ENCODE measurements at regions not wholly inside any gene's neighbourhood (a gene's known extent, or its start where the extent isn't known, plus 50 kb on each side); places are given as distances from the start of the nearest gene placed in this dataset.

GRCh38 chr12:20283482-20283881, 84.9 kb upstream of the PDE3A start:
- ChIA-PET RAD21 (ENCODE audit: low non-redundant PET in 1 of 2, low total read pairs in 2 of 2, uncharacterized antibody in 2 of 2, unreplicated experiment in 2 of 2) (no interaction called here), CTCF (interaction anchor here (0.6 kb wide), 1 partner anchor 18 kb away, joined by 3 read pairs; no protein-coding TSS in a partner anchor), POLR2A (no interaction called here)
- no TSS peak for BruUV-seq (replicated peaks)
- Histone ChIP-seq H3K4me1 (ENCODE audit: control insufficient read depth in 1 of 2, insufficient read depth in 2 of 2, low read length in 2 of 2) (no peaks in the 10 kb centered on the region), H2AFZ (ENCODE audit: low read depth, low read length, poor library complexity, severe bottlenecking) (no peak overlapping the region), H3K79me2 (ENCODE audit: insufficient read depth, low read length) (no peaks in the 10 kb centered on the region), H3K9ac (ENCODE audit: low read length) (no peak overlapping the region), H3K9me3 (ENCODE audit: control insufficient read depth in 1 of 2, insufficient read depth in 1 of 2, low read depth in 1 of 2, low read length in 2 of 2) (no peaks in the 10 kb centered on the region), H3K27ac (ENCODE audit: low read depth, low read length) (no peak overlapping the region), H4K20me1 (ENCODE audit: insufficient read depth) (no peaks in the 10 kb centered on the region), H3K4me3 (replicated peaks in 1 of 2; ENCODE audit: low read depth in 1 of 2, low read length in 2 of 2) (no peak overlapping the region), H3K36me3 (ENCODE audit: control insufficient read depth in 1 of 2, insufficient read depth in 2 of 2, low read length in 2 of 2) (no peaks in the 10 kb centered on the region), H3K27me3 (ENCODE audit: insufficient read depth, low read length) (no peaks in the 10 kb centered on the region), H3K9me2 (ENCODE audit: insufficient read depth) (no peaks in the 10 kb centered on the region), H3K4me2 (ENCODE audit: low read length) (no peak overlapping the region)
- intact Hi-C loops (cut with micrococcal nuclease) = no loop called here
- DNase-seq (ENCODE audit: low read depth, low spot score) = no peak
- no peak for ATAC-seq
- TF ChIP-seq YY1 (IDR thresholded peaks at IDR 0.05; ENCODE audit: extremely low read depth, insufficient replicate concordance, low read depth, low read length) = no peak
- no peak for TF ChIP-seq ZNF274 (IDR thresholded peaks at IDR 0.05; ENCODE audit: low read depth, low read length)
- TF ChIP-seq, protein P1, sequence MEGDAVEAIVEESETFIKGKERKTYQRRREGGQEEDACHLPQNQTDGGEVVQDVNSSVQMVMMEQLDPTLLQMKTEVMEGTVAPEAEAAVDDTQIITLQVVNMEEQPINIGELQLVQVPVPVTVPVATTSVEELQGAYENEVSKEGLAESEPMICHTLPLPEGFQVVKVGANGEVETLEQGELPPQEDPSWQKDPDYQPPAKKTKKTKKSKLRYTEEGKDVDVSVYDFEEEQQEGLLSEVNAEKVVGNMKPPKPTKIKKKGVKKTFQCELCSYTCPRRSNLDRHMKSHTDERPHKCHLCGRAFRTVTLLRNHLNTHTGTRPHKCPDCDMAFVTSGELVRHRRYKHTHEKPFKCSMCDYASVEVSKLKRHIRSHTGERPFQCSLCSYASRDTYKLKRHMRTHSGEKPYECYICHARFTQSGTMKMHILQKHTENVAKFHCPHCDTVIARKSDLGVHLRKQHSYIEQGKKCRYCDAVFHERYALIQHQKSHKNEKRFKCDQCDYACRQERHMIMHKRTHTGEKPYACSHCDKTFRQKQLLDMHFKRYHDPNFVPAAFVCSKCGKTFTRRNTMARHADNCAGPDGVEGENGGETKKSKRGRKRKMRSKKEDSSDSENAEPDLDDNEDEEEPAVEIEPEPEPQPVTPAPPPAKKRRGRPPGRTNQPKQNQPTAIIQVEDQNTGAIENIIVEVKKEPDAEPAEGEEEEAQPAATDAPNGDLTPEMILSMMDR (IDR thresholded peaks at IDR 0.05 in 2 of 3, conservative IDR thresholded peaks at IDR 0.05 in 1 of 3; ENCODE audit: borderline replicate concordance in 1 of 3, insufficient read depth in 1 of 3, low read depth in 2 of 3, low read length in 2 of 3) = no peak
- TF ChIP-seq EGR1 (IDR thresholded peaks at IDR 0.05; ENCODE audit: low read depth) = no peak
- no peak for TF ChIP-seq ATF3 (IDR thresholded peaks at IDR 0.05)
- TF ChIP-seq CBX3 (IDR thresholded peaks at IDR 0.05; ENCODE audit: low read depth) = no peak
- TF ChIP-seq MAX (IDR thresholded peaks at IDR 0.05) = no peak
- TF ChIP-seq FOSL1 (IDR thresholded peaks at IDR 0.05; ENCODE audit: low read depth) = no peak
- TF ChIP-seq, protein P2, sequence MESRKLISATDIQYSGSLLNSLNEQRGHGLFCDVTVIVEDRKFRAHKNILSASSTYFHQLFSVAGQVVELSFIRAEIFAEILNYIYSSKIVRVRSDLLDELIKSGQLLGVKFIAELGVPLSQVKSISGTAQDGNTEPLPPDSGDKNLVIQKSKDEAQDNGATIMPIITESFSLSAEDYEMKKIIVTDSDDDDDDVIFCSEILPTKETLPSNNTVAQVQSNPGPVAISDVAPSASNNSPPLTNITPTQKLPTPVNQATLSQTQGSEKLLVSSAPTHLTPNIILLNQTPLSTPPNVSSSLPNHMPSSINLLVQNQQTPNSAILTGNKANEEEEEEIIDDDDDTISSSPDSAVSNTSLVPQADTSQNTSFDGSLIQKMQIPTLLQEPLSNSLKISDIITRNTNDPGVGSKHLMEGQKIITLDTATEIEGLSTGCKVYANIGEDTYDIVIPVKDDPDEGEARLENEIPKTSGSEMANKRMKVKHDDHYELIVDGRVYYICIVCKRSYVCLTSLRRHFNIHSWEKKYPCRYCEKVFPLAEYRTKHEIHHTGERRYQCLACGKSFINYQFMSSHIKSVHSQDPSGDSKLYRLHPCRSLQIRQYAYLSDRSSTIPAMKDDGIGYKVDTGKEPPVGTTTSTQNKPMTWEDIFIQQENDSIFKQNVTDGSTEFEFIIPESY (IDR thresholded peaks at IDR 0.05; ENCODE audit: extremely low read depth, insufficient replicate concordance, low read length) = no peak
- no peak for TF ChIP-seq EZH2phosphoT487 (IDR thresholded peaks at IDR 0.05; ENCODE audit: borderline replicate concordance)
- no peak for TF ChIP-seq POLR2A (IDR thresholded peaks at IDR 0.05; ENCODE audit: borderline replicate concordance, extremely low read depth, insufficient read depth, insufficient read length)
- no peak for TF ChIP-seq SRF (IDR thresholded peaks at IDR 0.05; ENCODE audit: low read depth)
- TF ChIP-seq REST (IDR thresholded peaks at IDR 0.05; ENCODE audit: low read depth) = no peak
- no peak for TF ChIP-seq CEBPB (IDR thresholded peaks at IDR 0.05; ENCODE audit: low read depth)
- no peak for TF ChIP-seq SP1 (IDR thresholded peaks at IDR 0.05; ENCODE audit: low read depth)
- no peak for TF ChIP-seq RAD21 (IDR thresholded peaks at IDR 0.05; ENCODE audit: low read depth)
